T follicular helper cell (primary cell): ENCODE measurements at regions not wholly inside any gene's neighbourhood (a gene's known extent, or its start where the extent isn't known, plus 50 kb on each side); places are given as distances from the start of the nearest gene placed in this dataset.

Experiments used
- DNase-seq: peaks from one replicate; pipeline ENCODE4 v3.0.0-alpha.2; 2020; ENCODE audit warnings: low read depth

- no peak for DNase-seq
Observed at GRCh38 chr4:26105815-26106699, 192.0 kb downstream of the SMIM20 start.

DNA sequence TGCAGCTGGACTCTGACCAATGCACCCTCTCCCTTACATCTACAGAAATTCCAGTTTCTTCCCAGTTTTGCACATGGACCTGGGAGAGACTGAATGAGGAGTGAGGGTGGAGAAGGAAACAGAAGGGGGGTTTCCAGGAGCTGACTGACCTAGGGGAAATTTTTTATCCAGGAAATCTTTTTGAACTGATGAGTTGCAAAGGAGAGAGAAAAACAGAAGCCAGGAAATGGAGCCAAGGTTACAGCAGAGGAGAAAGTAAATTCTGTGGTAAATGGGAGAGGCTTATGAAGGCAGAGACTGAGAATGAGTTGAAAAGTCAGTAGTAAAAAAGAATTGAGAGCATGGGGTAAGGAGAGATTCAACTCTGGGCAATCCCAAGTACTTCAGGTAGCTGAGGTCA, 192.8 kb downstream of the SMIM20 start:
- DNase-seq: no peak

DNA sequence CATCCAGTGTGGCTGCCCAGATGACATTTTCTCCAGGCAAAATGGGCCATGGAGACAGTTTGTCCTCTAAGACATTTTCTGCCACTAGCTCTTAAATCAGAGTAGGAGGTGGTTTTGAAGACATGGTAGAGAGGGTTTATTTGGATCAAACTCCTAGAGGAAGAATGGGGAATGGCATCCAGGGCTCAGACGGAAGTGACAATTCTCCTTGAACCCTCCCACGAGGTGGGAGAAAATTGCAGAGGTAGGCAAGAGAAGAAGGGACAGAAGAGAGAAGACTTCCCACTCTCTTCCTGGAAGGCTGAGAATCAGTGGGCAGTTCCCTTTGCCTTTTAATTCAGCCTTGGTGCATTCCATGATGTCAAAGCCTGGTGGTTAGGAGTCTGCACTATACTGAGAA, 194.0 kb downstream of the SMIM20 start:
- DNase-seq: no peak

GRCh38 chr4:26110493-26110892, 196.5 kb downstream of the SMIM20 start:
- DNase-seq: no peak

DNA sequence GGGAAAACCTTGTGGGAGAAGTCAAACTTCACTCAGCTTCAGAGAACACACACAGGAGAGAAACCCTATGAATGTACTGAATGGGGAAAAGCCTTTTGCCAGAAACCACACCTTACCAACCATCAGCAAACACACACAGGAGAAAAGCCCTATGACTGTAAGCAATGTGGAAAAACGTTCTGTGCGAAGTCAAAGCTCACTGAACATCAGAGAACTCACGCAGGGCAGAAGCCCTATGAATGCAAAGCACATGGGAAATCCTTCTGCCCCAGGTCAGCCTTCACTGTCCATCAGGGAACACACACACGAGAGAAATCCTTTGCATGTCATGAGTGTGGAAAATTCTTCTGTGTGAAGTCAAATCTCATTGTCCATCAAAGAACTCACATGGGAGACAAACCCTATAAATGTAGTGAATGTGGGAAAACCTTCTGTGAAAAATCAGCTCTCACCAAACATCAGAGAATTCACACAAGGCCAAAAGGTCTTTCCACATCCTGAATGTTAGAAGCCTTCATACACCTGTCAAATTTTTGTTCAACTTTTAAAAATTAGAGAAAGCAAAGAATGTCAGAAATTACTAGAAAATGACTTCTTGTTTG, 199.4 kb downstream of the SMIM20 start:
- DNase-seq: no peak

DNA sequence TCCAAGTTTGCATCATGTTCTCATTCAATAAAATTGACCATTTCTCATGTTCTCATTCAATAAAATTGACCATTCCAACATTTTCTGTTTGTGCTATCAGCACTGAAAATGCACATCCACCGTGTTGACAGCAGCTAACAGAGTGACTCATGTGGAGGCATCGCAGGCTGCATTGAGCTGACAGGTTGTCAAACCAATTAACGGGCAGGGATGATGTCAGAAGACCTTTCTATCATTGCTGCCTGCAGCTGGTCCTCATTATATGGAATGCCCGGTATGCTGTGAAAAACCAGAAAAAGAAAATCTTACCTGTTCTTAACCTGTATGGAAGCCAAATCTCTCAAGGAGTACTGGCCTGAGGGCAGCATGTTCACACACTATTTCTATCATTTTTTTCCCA, 202.0 kb downstream of the SMIM20 start:
- DNase-seq: no peak

GRCh38 chr4:26120098-26120825, 200.6 kb upstream of the RBPJ start:
- DNase-seq: no peak

DNA sequence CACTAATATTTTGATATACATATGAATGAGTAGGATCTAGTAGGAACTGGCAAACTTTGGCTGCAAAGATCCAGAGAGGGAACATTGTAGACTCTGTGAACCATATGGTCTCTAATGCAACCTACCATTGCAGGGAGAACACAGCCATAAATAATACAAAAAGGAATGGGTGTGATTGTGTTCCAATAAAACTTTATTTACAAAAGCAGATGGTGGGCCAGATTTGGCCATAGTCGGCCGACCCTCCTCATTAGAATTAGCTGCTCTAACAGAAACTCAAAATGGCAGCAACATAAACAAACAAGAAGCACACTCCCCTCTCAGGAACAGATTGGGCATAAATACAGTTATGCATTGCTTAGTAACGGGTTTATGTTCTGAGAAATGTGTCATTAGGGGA, 198.1 kb upstream of the RBPJ start:
- no peak for DNase-seq

- DNase-seq: no peak
Observed at GRCh38 chr4:26124753-26125321, 196.0 kb upstream of the RBPJ start.

DNA sequence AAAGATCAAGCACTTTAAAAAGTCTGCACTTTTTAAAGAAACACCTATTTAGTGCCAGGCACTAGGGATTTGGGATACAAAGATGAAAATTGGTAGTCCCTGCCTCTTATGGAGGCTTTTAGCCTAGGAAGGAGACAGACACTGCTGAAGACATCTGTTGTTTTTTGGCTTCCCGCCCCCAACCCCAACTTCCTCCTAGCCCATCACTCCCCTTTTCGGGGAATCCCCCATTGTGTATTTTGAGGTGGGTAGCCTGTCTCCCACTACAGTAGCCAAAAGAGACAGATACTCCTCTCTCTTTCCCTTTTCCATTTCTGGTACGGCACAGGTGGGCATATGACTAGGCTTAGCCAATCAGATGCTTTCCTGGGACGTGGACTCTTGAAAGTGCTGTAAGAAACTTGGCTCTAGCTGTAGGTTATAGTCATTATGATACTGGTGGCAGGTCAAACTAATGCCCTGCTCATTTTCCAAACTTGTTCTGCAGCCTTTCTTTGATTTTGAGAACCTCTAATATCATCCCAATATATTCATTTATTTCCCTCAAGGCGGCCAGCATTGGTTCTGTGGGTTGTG, 194.6 kb upstream of the RBPJ start:
- DNase-seq: no peak

DNA sequence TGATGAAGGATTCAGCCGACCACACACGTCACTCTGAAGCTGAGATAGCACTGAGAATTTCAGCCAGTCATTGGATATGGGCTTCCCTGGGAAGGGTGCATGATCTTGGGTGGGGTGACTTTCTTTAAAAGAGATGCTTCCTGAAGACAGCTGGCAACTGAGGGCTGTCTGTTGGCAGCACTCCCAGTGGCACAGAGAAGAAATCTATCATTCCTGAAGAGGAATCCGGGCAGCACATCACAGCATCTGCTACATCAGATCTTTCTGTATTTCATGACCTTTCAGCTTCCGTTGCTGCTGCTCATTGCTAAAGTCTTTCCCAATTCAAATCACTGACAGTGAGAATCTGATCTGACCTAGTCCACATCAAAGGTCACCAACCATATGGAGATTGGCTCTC, 193.8 kb upstream of the RBPJ start:
- DNase-seq: no peak

GRCh38 chr4:26127851-26128337, 192.9 kb upstream of the RBPJ start:
- no peak for DNase-seq

DNA sequence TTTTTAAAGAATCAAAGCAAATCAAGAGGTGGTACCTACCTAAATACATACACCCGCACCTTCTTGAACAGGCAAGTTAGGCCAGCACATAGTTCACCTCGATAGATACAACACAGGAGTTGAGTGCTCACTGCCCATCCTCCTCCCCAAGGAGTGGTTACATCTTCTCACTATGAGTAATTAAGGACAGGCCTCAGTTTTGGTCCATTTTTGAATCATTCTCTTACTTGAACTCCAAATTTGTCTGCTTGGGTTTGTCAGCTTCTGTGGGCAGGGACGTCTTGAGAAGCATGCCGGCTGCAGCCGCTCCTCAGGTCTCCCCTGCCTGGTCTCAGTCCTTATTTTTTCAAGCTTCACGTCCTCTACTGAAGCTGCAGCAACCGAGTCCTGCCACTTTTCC, 190.6 kb upstream of the RBPJ start:
- DNase-seq: no peak

DNA sequence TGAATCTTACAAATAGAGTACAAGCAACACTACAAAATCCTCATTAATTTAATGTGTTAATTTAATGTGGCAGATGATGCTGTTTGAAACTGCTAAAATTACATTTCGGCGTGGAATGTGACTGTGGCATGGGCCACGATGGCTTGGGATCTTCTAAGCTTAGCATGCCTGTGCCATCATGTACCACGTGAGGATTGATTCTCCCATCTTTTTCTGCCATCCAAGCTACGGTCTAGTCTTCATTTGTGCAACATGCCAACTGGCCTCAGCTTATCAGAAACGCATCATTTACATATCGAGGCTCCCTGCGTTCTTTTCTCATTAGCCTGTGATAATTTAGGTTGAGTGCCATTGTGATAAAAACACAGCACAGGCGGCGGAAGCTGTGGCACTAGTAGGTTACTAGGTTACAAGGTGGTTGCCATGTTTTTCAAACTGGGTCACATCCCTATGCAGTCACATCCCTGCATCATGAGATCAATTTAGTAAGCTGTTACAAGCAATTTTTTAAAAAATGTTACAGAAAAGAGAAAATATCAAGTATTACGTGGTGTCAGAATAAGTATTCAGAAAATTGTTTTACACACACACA, 189.9 kb upstream of the RBPJ start:
- DNase-seq: no peak

GRCh38 chr4:26131711-26132110, 189.1 kb upstream of the RBPJ start:
- DNase-seq: no peak

- no peak for DNase-seq
Observed at GRCh38 chr4:26132858-26133257, 188.0 kb upstream of the RBPJ start.

DNA sequence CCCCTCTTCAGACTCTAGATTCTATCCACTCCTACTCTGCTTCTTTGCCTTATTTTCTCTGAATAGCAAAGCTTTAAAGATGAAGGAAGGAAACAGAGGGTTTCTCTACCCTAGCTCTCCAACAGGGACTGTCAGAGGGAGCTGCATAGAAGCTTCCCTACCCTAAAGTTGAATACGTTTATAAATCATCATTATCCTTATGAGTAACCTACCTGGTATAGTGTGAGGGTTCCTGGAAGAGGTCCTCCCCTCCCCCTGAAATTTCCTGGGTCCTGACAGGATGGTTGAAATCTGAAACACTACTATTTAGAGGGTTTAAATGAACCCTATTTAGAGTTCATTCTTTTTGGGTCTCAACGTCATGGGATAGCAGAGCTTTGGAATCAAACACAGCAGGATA, 187.0 kb upstream of the RBPJ start:
- no peak for DNase-seq

DNA sequence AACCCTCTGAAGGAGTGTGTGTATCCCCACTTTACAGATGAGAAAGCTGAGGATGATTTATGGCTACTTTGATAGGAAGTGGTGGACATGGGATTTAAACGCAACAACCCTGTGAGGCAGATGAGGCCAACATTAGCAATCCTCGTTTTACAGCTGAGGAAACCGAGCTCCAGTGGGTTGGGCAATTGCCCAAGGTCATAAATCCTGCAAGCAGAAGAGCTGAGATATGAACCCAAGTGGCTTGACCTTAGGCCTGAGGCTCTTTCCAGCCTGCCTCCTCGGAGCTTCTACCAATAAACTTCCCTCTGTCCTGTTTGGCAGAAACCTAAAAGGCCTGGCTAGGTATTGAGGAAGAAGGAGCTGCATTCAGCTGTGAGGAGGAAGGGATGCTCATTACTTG, 185.5 kb upstream of the RBPJ start:
- DNase-seq: no peak

- DNase-seq: no peak
Observed at GRCh38 chr4:26136615-26137014, 184.2 kb upstream of the RBPJ start.

GRCh38 chr4:26137288-26137687, 183.5 kb upstream of the RBPJ start:
- no peak for DNase-seq

- DNase-seq: no peak
Observed at GRCh38 chr4:26139310-26139924, 181.4 kb upstream of the RBPJ start.
